ENCODE measurements at regions not wholly inside any gene's neighbourhood (a gene's known extent, or its start where the extent isn't known, plus 50 kb on each side); places are given as distances from the start of the nearest gene placed in this dataset.

DNA sequence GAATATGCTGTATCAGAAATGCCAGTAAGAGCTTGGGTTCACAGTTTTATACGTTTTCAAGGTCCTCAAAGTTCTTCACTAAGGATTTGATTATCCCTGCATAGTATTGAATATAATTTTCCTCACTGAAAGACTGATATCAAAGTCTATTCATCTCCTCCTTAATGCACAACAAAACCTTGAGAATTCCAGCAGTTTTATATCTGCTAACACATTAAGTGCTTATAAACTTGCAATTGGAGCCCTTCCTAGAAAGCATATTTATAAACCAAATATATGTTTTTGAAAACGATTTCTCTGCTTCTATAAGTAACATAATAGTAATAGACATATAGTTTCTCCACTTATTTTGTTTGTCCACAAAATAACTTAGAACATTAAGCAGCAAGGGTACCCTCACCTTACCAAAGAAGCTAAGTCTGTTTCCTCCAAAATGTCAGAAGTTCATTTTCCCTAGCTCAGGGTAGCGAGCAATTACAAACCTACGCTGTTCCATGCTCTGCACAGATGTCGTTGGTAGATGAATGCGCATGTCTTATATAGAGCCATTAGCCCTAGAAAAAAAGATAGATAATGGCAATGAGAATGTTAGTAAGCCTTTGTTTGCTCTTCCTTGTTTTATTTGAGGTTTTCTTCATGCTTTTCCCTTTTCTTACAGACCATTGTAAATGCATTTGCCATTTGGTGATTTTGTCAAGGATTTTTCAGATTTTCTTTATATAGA lies 213.2 kb downstream of the RBM43 start:
- TF ChIP-seq EZH2phosphoT487 (IDR thresholded peaks at IDR 0.05; ENCODE audit: low read depth, severe bottlenecking, unreplicated experiment) (no peak), CTCF (IDR thresholded peaks at IDR 0.05; ENCODE audit: poor library complexity) (no peak)
